Activated CD8-positive, alpha-beta T cell treated with anti-CD3 and anti-CD28 coated beads for 36 hours (primary cell): ENCODE measurements at regions not wholly inside any gene's neighbourhood (a gene's known extent, or its start where the extent isn't known, plus 50 kb on each side); places are given as distances from the start of the nearest gene placed in this dataset.
"Not testable (repeated sequence)": the region's sequence is repeated elsewhere in the genome, so short reads cannot be mapped to it uniquely, and the experiment has no call there.

Source experiments
- ATAC-seq: fragments of 200-7000 bp; cut with Tn5 transposase; one replicate; pipeline ENCODE4 v1.10.0; 2021; ENCODE audit warnings: mild to moderate bottlenecking, moderate library complexity
- CTCF ChIA-PET: fragments of 350-600 bp; sonication (Branson Sonifier 250); formaldehyde crosslinking; loops from one replicate; lab custom pipeline; 2021; ENCODE audit warnings: antibody characterized with exemption; lab: Charles Lee
- POLR2A ChIA-PET: fragments of 350-600 bp; sonication (Branson Sonifier 250); formaldehyde crosslinking; loops from one replicate; lab custom pipeline; 2021; ENCODE audit warnings: antibody characterized with exemption; lab: Charles Lee
- DNase-seq: peaks from one replicate; pipeline ENCODE4 v3.0.0-alpha.2; 2020
- H3K27ac Mint-ChIP-seq: one replicate; pipeline ENCODE4 v1.8.0; 2021; ENCODE audit warnings: mild to moderate bottlenecking, mixed read lengths
- H3K27me3 Mint-ChIP-seq: one replicate; pipeline ENCODE4 v1.8.0; 2021; ENCODE audit warnings: mixed read lengths
- H3K36me3 Mint-ChIP-seq: one replicate; pipeline ENCODE4 v1.8.0; 2021; ENCODE audit warnings: low read depth, mixed read lengths
- H3K4me1 Mint-ChIP-seq: one replicate; pipeline ENCODE4 v1.8.0; 2021; ENCODE audit warnings: low read depth, mixed read lengths
- H3K4me3 Mint-ChIP-seq: one replicate; pipeline ENCODE4 v1.8.0; 2021; ENCODE audit warnings: mild to moderate bottlenecking, moderate library complexity, mixed read lengths
- H3K9me3 Mint-ChIP-seq: one replicate; pipeline ENCODE4 v1.8.0; 2021; ENCODE audit warnings: mixed read lengths
- intact Hi-C: fragments of 100-400 bp; cut with micrococcal nuclease; formaldehyde crosslinking; loops from one replicate; pipeline ENCODE4 v1.10.0; 2022
- TF ChIP-seq, protein P1 (sequence below): fragments of 200-600 bp; IDR thresholded peaks from one replicate; pipeline ENCODE4 v1.8.0; 2022; ENCODE audit warnings: antibody characterized with exemption, mild to moderate bottlenecking

DNA sequence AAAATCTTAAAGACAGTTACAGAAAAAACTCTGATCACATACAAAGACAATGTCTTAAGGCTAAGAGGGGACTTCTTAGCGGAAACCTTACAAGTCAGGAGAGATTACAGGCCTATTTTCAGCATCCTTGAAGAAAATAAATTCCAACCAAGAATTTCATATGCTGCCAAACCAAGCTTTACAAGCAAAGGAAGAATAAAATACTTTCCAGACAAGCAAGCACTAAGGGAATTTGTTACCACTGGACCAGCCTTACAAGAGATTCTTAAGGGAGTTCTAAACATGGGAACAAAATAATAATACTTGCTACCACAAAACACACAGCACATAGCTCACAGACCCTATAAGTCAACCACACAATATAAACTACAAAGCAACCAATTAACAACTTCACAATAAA lies 255.8 kb upstream of the ZFP42 start:
- H3K27me3 Mint-ChIP-seq: no peaks in the 10 kb centered on the region
- H3K4me3 Mint-ChIP-seq: no peak overlapping the region
- H3K9me3 Mint-ChIP-seq: peaks cover 27% of the 10 kb centered on the region
- no peak overlapping the region for H3K27ac Mint-ChIP-seq
- ChIA-PET POLR2A (no interaction called here), CTCF (no interaction called here)
- ATAC-seq (no peak), DNase-seq (no peak)
- intact Hi-C loops: no loop called here
- H3K36me3 Mint-ChIP-seq: no peaks in the 10 kb centered on the region
- TF ChIP-seq, protein P1, sequence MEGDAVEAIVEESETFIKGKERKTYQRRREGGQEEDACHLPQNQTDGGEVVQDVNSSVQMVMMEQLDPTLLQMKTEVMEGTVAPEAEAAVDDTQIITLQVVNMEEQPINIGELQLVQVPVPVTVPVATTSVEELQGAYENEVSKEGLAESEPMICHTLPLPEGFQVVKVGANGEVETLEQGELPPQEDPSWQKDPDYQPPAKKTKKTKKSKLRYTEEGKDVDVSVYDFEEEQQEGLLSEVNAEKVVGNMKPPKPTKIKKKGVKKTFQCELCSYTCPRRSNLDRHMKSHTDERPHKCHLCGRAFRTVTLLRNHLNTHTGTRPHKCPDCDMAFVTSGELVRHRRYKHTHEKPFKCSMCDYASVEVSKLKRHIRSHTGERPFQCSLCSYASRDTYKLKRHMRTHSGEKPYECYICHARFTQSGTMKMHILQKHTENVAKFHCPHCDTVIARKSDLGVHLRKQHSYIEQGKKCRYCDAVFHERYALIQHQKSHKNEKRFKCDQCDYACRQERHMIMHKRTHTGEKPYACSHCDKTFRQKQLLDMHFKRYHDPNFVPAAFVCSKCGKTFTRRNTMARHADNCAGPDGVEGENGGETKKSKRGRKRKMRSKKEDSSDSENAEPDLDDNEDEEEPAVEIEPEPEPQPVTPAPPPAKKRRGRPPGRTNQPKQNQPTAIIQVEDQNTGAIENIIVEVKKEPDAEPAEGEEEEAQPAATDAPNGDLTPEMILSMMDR: no peak
- no peaks in the 10 kb centered on the region for H3K4me1 Mint-ChIP-seq

DNA sequence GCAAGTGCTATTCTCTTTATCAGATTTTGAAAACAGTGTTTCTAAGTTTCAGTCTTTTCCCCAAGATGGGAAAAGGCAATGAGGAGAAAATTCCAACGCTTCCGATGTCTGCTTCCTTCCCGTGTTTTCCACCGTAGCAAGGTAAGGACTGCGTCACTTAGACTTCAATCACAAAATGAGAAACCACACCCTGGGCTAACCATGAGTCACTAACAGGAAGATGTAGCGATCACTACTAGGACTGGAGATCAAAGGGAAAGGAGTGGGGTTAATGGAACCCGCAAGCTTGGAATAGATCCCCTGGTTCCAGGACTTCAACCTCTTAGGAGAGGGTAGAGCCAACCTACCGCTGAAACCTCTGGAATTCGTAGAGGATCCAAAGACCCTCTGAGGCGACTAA lies 250.7 kb upstream of the ZFP42 start:
- Mint-ChIP-seq H3K36me3 (no peaks in the 10 kb centered on the region), H3K4me3 (no peak overlapping the region)
- ATAC-seq: no peak

DNA sequence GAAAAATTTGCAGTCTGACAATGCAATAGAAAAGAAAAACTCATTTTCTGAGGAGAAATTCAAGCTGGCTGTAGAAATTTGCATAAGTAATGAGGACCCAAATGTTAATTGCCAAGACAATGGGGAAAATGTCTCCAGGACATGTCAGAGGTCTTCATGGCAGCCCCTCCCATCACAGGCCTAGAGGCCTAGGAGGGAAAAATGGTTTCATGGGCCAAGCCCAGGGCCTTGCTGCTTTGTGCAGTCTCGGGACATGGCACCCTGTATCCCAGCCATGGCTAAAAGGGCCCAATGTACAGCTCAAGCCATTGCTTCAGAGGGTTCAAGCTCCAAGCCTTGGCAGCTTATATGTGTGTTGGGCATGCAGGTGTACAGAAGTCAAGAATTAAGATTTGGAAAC lies 244.9 kb upstream of the ZFP42 start:
- H3K4me1 Mint-ChIP-seq, DNase-seq, H3K27ac Mint-ChIP-seq, POLR2A ChIA-PET, intact Hi-C loops, H3K4me3 Mint-ChIP-seq, CTCF ChIA-PET, H3K36me3 Mint-ChIP-seq, H3K27me3 Mint-ChIP-seq, ATAC-seq: not testable (repeated sequence)
- H3K9me3 Mint-ChIP-seq: peaks cover 21% of the 10 kb centered on the region

More for the DNA sequence above, 250.7 kb upstream of the ZFP42 start:
- TF ChIP-seq, protein P1: no peak
- ChIA-PET POLR2A (no interaction called here), CTCF (no interaction called here)
- H3K27me3 Mint-ChIP-seq: no peaks in the 10 kb centered on the region
- no peak for DNase-seq
- H3K27ac Mint-ChIP-seq: no peak overlapping the region
- intact Hi-C loops: no loop called here
- no peaks in the 10 kb centered on the region for H3K4me1 Mint-ChIP-seq
- peaks cover 29% of the 10 kb centered on the region for H3K9me3 Mint-ChIP-seq

DNA sequence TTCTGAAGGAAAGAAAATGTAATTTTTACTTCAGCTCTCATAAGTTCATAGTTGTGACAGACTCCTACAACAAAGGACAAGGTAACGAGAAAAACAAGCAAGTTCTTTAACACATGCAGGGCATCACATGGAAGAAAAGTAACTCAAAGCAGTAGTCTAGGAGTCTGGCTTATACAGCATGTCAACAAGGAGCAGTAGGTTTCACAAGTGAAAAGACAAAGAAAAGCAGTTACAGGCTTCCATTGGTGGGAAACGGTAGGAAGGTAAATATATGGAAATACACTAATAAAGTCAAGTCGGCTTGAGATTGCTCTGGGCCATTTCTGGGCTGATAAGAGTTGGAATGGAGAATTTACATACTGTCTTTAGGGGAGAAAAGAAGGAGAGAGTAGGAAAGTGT lies 228.4 kb upstream of the ZFP42 start:
- ATAC-seq (no peak), DNase-seq (no peak)
- no peaks in the 10 kb centered on the region for H3K4me1 Mint-ChIP-seq
- H3K4me3 Mint-ChIP-seq: no peak overlapping the region
- peaks cover 6% of the 10 kb centered on the region for H3K9me3 Mint-ChIP-seq
- H3K27me3 Mint-ChIP-seq: no peaks in the 10 kb centered on the region
- POLR2A ChIA-PET: no interaction called here
- no peak overlapping the region for H3K27ac Mint-ChIP-seq
- intact Hi-C loops: no loop called here
- CTCF ChIA-PET: no interaction called here
- TF ChIP-seq, protein P1: no peak
- no peaks in the 10 kb centered on the region for H3K36me3 Mint-ChIP-seq

DNA sequence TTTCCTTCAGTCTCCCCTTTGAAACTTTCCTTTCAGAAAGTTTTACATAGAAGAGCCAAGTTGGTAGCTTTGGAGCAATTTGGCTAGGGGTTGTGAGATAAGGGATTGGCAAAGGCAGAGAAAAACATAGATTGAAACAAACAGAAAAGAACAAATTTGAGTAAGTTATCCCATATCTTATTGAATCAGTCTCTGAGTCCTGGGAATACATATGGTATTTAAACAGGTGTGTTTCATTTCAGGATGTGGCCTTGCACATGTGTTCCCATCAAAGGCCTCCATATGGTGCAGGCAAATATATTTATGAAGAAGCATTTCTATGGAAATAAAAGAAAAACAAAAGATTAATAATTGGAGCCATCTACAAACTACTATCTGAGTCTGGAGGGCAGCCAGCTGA lies 227.9 kb upstream of the ZFP42 start:
- ATAC-seq: no peak
- intact Hi-C loops: no loop called here

More for the DNA sequence above, 227.9 kb upstream of the ZFP42 start:
- ChIA-PET POLR2A (no interaction called here), CTCF (no interaction called here)
- Mint-ChIP-seq H3K9me3 (peaks cover 9% of the 10 kb centered on the region), H3K4me1 (no peaks in the 10 kb centered on the region), H3K4me3 (no peak overlapping the region), H3K36me3 (no peaks in the 10 kb centered on the region), H3K27me3 (no peaks in the 10 kb centered on the region), H3K27ac (no peak overlapping the region)
- TF ChIP-seq, protein P1: no peak
- DNase-seq: no peak
